SK-N-SH treated with all-trans-retinoic acid at 6 μM for 48 hours (cell line): ENCODE measurements at regions not wholly inside any gene's neighbourhood (a gene's known extent, or its start where the extent isn't known, plus 50 kb on each side); places are given as distances from the start of the nearest gene placed in this dataset.
A peak's percentile ranks its signal among the peaks of the same experiment; 100 is the strongest.

Source experiments
- ATAC-seq: fragments of 200-7000 bp; cut with Tn5 transposase; 3 replicates; pipeline ENCODE4 v1.9.1; 2020; ENCODE audit warnings: mild to moderate bottlenecking, moderate library complexity
- ARNTL ChIP-seq: fragments of 450-650 bp; formaldehyde crosslinking; IDR thresholded peaks from 2 replicates; pipeline ENCODE4 v1.5.0; 2020; ENCODE audit warnings: low read depth, mild to moderate bottlenecking, moderate library complexity, borderline replicate concordance
- BACH2 ChIP-seq: fragments of 250-450 bp; sonication (Bioruptor Pico); IDR thresholded peaks from 2 replicates; pipeline ENCODE4 v1.9.0; 2021; ENCODE audit warnings: mild to moderate bottlenecking, borderline replicate concordance
- CREB5 ChIP-seq: fragments of 250-450 bp; sonication (Bioruptor Pico); IDR thresholded peaks from 2 replicates; pipeline ENCODE4 v1.5.1; 2020; ENCODE audit warnings: low read depth, mild to moderate bottlenecking, moderate library complexity
- CSRNP3 ChIP-seq: fragments of 250-450 bp; sonication (Bioruptor Pico); IDR thresholded peaks from 2 replicates; pipeline ENCODE4 v1.5.1; 2021; ENCODE audit warnings: mild to moderate bottlenecking, moderate library complexity
- ESRRG ChIP-seq: fragments of 250-450 bp; sonication (Bioruptor Pico); IDR thresholded peaks from 2 replicates; pipeline ENCODE4 v1.6.1; 2021; ENCODE audit warnings: mild to moderate bottlenecking
- GLIS3 ChIP-seq: fragments of 250-450 bp; sonication (Bioruptor Pico); IDR thresholded peaks from 2 replicates; pipeline ENCODE4 v1.5.0; 2020; ENCODE audit warnings: mild to moderate bottlenecking, moderate library complexity
- ISL1 ChIP-seq: fragments of 250-450 bp; sonication (Bioruptor Pico); IDR thresholded peaks from 2 replicates; pipeline ENCODE4 v2.1.2; 2022; ENCODE audit warnings: mild to moderate bottlenecking, moderate library complexity
- OSR1 ChIP-seq: fragments of 250-450 bp; sonication (Bioruptor Pico); IDR thresholded peaks from 2 replicates; pipeline ENCODE4 v1.8.0; 2022; ENCODE audit warnings: moderate library complexity, mild to moderate bottlenecking, inconsistent platforms
- PATZ1 ChIP-seq: fragments of 250-450 bp; sonication (Bioruptor Pico); IDR thresholded peaks from 2 replicates; pipeline ENCODE4 v1.8.0; 2020; ENCODE audit warnings: mild to moderate bottlenecking, moderate library complexity, borderline replicate concordance
- PPARA ChIP-seq: fragments of 250-450 bp; sonication (Bioruptor Pico); IDR thresholded peaks from 2 replicates; pipeline ENCODE4 v1.5.0; 2020; ENCODE audit warnings: mild to moderate bottlenecking, borderline replicate concordance
- RARB ChIP-seq: fragments of 250-450 bp; sonication (Bioruptor Pico); IDR thresholded peaks from 2 replicates; pipeline ENCODE4 v1.8.0; 2021; ENCODE audit warnings: mild to moderate bottlenecking, moderate library complexity
- SNAI2 ChIP-seq: fragments of 250-450 bp; sonication (Bioruptor Pico); IDR thresholded peaks from 2 replicates; pipeline ENCODE4 v1.5.0; 2020; ENCODE audit warnings: mild to moderate bottlenecking, moderate library complexity
- TCF4 ChIP-seq: fragments of 250-450 bp; sonication (Bioruptor Pico); IDR thresholded peaks from 2 replicates; pipeline ENCODE4 v1.8.0; 2021; ENCODE audit warnings: mild to moderate bottlenecking, moderate library complexity, borderline replicate concordance
- TOX ChIP-seq: fragments of 250-450 bp; sonication (Bioruptor Pico); IDR thresholded peaks from 2 replicates; pipeline ENCODE4 v1.8.0; 2021; ENCODE audit warnings: mild to moderate bottlenecking, moderate library complexity, borderline replicate concordance
- TSHZ2 ChIP-seq: fragments of 250-450 bp; sonication (Bioruptor Pico); IDR thresholded peaks from 2 replicates; pipeline ENCODE4 v1.5.0; 2020; ENCODE audit warnings: mild to moderate bottlenecking, moderate library complexity
- ZC3H10 ChIP-seq: fragments of 250-450 bp; sonication (Bioruptor Pico); IDR thresholded peaks from 2 replicates; pipeline ENCODE4 v1.5.1; 2021; ENCODE audit warnings: mild to moderate bottlenecking, moderate library complexity
- ZFP3 ChIP-seq: fragments of 250-450 bp; sonication (Bioruptor Pico); IDR thresholded peaks from 2 replicates; pipeline ENCODE4 v1.5.0; 2020; ENCODE audit warnings: mild to moderate bottlenecking, moderate library complexity
- ZFP30 ChIP-seq: fragments of 450-650 bp; formaldehyde crosslinking; IDR thresholded peaks from 2 replicates; pipeline ENCODE4 v1.5.0; 2022; ENCODE audit warnings: mild to moderate bottlenecking, moderate library complexity
- ZNF565 ChIP-seq: fragments of 450-650 bp; formaldehyde crosslinking; conservative IDR thresholded peaks from 2 replicates; pipeline ENCODE4 v1.5.0; 2020; ENCODE audit warnings: low read depth, mild to moderate bottlenecking, moderate library complexity
- ZNF70 ChIP-seq: fragments of 450-650 bp; formaldehyde crosslinking; IDR thresholded peaks from 2 replicates; pipeline ENCODE4 v1.5.0; 2020; ENCODE audit warnings: mild to moderate bottlenecking, moderate library complexity
- ZNF8 ChIP-seq: fragments of 450-650 bp; formaldehyde crosslinking; IDR thresholded peaks from 2 replicates; pipeline ENCODE4 v1.5.0; 2020; ENCODE audit warnings: mild to moderate bottlenecking, moderate library complexity

GRCh38 chr1:59146651-59147358 lies 150.1 kb upstream of the FGGY start:
- TF ChIP-seq ZFP3 (CRISPR knock-in tag) (no peak), RARB (CRISPR knock-in tag) (no peak), BACH2 (no peak), OSR1 (CRISPR knock-in tag) (no peak), ISL1 (CRISPR knock-in tag) (no peak)
- no peak for ATAC-seq

GRCh38 chr1:59149435-59149834 lies 147.5 kb upstream of the FGGY start:
- ATAC-seq: no peak
- TF ChIP-seq ZC3H10 (CRISPR knock-in tag) (no peak), CSRNP3 (CRISPR knock-in tag) (no peak), ZFP3 (CRISPR knock-in tag) (no peak), ZNF8 (CRISPR knock-in tag) (no peak), ARNTL (no peak), ESRRG (CRISPR knock-in tag) (no peak), RARB (CRISPR knock-in tag) (no peak), GLIS3 (no peak), TCF4 (CRISPR knock-in tag) (no peak), ZNF565 (CRISPR knock-in tag) (no peak), TSHZ2 (CRISPR knock-in tag) (no peak), BACH2 (no peak), PPARA (CRISPR knock-in tag) (no peak), ZNF70 (no peak), TOX (CRISPR knock-in tag) (no peak), PATZ1 (CRISPR knock-in tag) (no peak), OSR1 (CRISPR knock-in tag) (no peak), ZFP30 (CRISPR knock-in tag) (no peak), CREB5 (no peak), SNAI2 (CRISPR knock-in tag) (no peak)

GRCh38 chr1:59150577-59151386 lies 146.1 kb upstream of the FGGY start:
- TF ChIP-seq TOX (CRISPR knock-in tag) (peak; percentile 29; the same call in 1 of the 2 replicates), ARNTL (no peak), CSRNP3 (CRISPR knock-in tag) (no peak), ZC3H10 (CRISPR knock-in tag) (peak; percentile 51; the same call in 1 of the 2 replicates), PATZ1 (CRISPR knock-in tag) (0 out of 2 replicates have a peak, but pooled peaks have one; percentile 17), ISL1 (CRISPR knock-in tag) (peak; percentile 73)
- peak; percentile 94 for ATAC-seq
